Panc1 (cell line): ENCODE measurements at regions not wholly inside any gene's neighbourhood (a gene's known extent, or its start where the extent isn't known, plus 50 kb on each side); places are given as distances from the start of the nearest gene placed in this dataset.

Experiments
- ATAC-seq: fragments of 200-7000 bp; cut with Tn5 transposase; 2 replicates; pipeline ENCODE4 v1.9.1; 2020; ENCODE audit warnings: mild to moderate bottlenecking, moderate library complexity
- BruUV-seq: library from RNA; stranded (reverse); fragments of 400-500 nt; replicated peaks from 2 replicates; lab custom pipeline; 2021; lab: Mats Ljungman, UMichigan
- CTCF ChIA-PET: fragments of 300-600 bp; sonication (Branson Sonifier 250); formaldehyde crosslinking; loops from one replicate; lab custom pipeline; 2022; ENCODE audit warnings: antibody characterized with exemption; lab: Charles Lee
- POLR2A ChIA-PET: fragments of 300-600 bp; sonication (Branson Sonifier 250); formaldehyde crosslinking; loops from one replicate; lab custom pipeline; 2022; ENCODE audit warnings: antibody characterized with exemption; lab: Charles Lee
- DNase-seq: peaks from one replicate; pipeline ENCODE4 v3.0.0-alpha.2; 2010; ENCODE audit warnings: low read depth, low spot score
- H3K27ac ChIP-seq: 2 replicates; pipeline ENCODE4 v1.5.1; 2011; ENCODE audit warnings: mild to moderate bottlenecking, low read length, inconsistent platforms
- H3K27me3 ChIP-seq: fragments of 200-500 bp; sonication (Bioruptor generic); 2 replicates; pipeline ENCODE4 v1.6.0; 2014; ENCODE audit warnings: low read length, inconsistent platforms; ENCODE audit not compliant: control insufficient read depth, insufficient read depth
- H3K36me3 ChIP-seq: fragments of 200-500 bp; sonication (Bioruptor generic); 2 replicates; pipeline ENCODE4 v1.5.1; 2014; ENCODE audit warnings: inconsistent platforms, mild to moderate bottlenecking, low read length, moderate library complexity; ENCODE audit not compliant: control insufficient read depth, insufficient read depth
- H3K4me1 ChIP-seq: 2 replicates; pipeline ENCODE4 v1.5.1; 2011; ENCODE audit warnings: inconsistent platforms, mild to moderate bottlenecking, low read length, moderate library complexity; ENCODE audit not compliant: control insufficient read depth, insufficient read depth
- H3K4me3 ChIP-seq, 2 experiments: 2 replicates each; pipeline ENCODE4 v1.5.1; 2011 to 2012; ENCODE audit warnings: low read depth in 2 of 2, low read length in 2 of 2, mild to moderate bottlenecking in 2 of 2, inconsistent platforms in 1 of 2, moderate library complexity in 1 of 2
- H3K9me3 ChIP-seq: fragments of 200-500 bp; sonication (Bioruptor generic); 2 replicates; pipeline ENCODE4 v1.5.1; 2014; ENCODE audit warnings: low read depth, mild to moderate bottlenecking, inconsistent platforms, low read length, moderate library complexity; ENCODE audit not compliant: control insufficient read depth, insufficient read depth
- CTCF ChIP-seq: fragments of 450-650 bp; IDR thresholded peaks from 2 replicates; pipeline ENCODE4 v1.5.1; 2017; ENCODE audit warnings: mild to moderate bottlenecking
- POLR2AphosphoS5 ChIP-seq: IDR thresholded peaks from 2 replicates; pipeline ENCODE4 v1.6.1; 2012; ENCODE audit warnings: mild to moderate bottlenecking, low read depth, low read length, moderate library complexity
- REST ChIP-seq, 2 experiments: IDR thresholded peaks; 2 replicates each; pipeline ENCODE4 v1.6.1; 2011 to 2012; ENCODE audit warnings: low read depth in 2 of 2, control low read depth in 1 of 2, low read length in 1 of 2, mild to moderate bottlenecking in 1 of 2, moderate library complexity in 1 of 2; ENCODE audit not compliant: insufficient read depth in 1 of 2
- SIN3A ChIP-seq: IDR thresholded peaks from 2 replicates; pipeline ENCODE4 v1.6.1; 2012; ENCODE audit warnings: low read depth, mild to moderate bottlenecking, low read length, moderate library complexity, borderline replicate concordance; ENCODE audit not compliant: insufficient read depth
- TCF7L2 ChIP-seq: IDR thresholded peaks from 2 replicates; pipeline ENCODE4 v1.6.1; 2011; ENCODE audit warnings: mild to moderate bottlenecking, low read depth, low read length, inconsistent platforms
- in situ Hi-C: cut with HindIII; loops from 2 replicates; pipeline ENCODE4 v1.10.0; 2016; ENCODE audit warnings: low sequenced_read_pairs, low pct_unique_long_range_greater_than_20kb
- intact Hi-C: fragments of 100-400 bp; cut with micrococcal nuclease; formaldehyde crosslinking; loops from one replicate; pipeline ENCODE4 v1.10.0; 2022; ENCODE audit not compliant: unreplicated experiment

- ChIA-PET CTCF (no interaction called here), POLR2A (no interaction called here)
- Histone ChIP-seq H3K27me3 (no peaks in the 10 kb centered on the region), H3K4me3 (no peak overlapping the region), H3K27ac (no peak overlapping the region), H3K4me1 (no peaks in the 10 kb centered on the region), H3K9me3 (no peaks in the 10 kb centered on the region), H3K36me3 (no peaks in the 10 kb centered on the region)
- intact Hi-C loops (no loop called here), in situ Hi-C loops (no loop called here)
- BruUV-seq: no TSS peak
- no peak for DNase-seq
- TF ChIP-seq SIN3A (no peak), CTCF (no peak), POLR2AphosphoS5 (no peak), TCF7L2 (no peak), REST (IDR thresholded peaks at IDR 0.05; ENCODE audit: insufficient read depth in 1 of 2, low read depth in 2 of 2, low read length in 1 of 2) (no peak)
- ATAC-seq: no peak
These were observed 415.1 kb downstream of the LRRIQ3 start for GRCh38 chr1:73782901-73783300.

- DNase-seq: no peak
- no TSS peak for BruUV-seq
- Histone ChIP-seq H3K27me3 (no peaks in the 10 kb centered on the region), H3K27ac (no peak overlapping the region), H3K9me3 (no peaks in the 10 kb centered on the region), H3K4me1 (no peaks in the 10 kb centered on the region), H3K4me3 (no peak overlapping the region), H3K36me3 (no peaks in the 10 kb centered on the region)
- no peak for ATAC-seq
- ChIA-PET CTCF (no interaction called here), POLR2A (no interaction called here)
- intact Hi-C loops (no loop called here), in situ Hi-C loops (no loop called here)
- TF ChIP-seq TCF7L2: no peak
- TF ChIP-seq SIN3A: no peak
- no peak for TF ChIP-seq POLR2AphosphoS5
- no peak for TF ChIP-seq REST (IDR thresholded peaks at IDR 0.05; ENCODE audit: insufficient read depth in 1 of 2, low read depth in 2 of 2, low read length in 1 of 2)
- no peak for TF ChIP-seq CTCF
These were observed 416.7 kb downstream of the LRRIQ3 start for GRCh38 chr1:73781251-73781650.
